HG03039 (cell line): ENCODE measurements at regions not wholly inside any gene's neighbourhood (a gene's known extent, or its start where the extent isn't known, plus 50 kb on each side); places are given as distances from the start of the nearest gene placed in this dataset.
"Not testable (repeated sequence)": the region's sequence is repeated elsewhere in the genome, so short reads cannot be mapped to it uniquely, and the experiment has no call there.

Experiments used
- ATAC-seq: cut with Tn5 transposase; IDR thresholded peaks from one replicate; pipeline ENCODE4 v1.9.1; 2021; ENCODE audit warnings: mild to moderate bottlenecking, moderate library complexity; ENCODE audit not compliant: unreplicated experiment

- no peak for ATAC-seq
Measured at GRCh38 chr3:72174040-72174439, 389.1 kb upstream of the PROK2 start.

GRCh38 chr3:72171946-72172345 is 387.0 kb upstream of the PROK2 start:
- no peak for ATAC-seq

GRCh38 chr3:72171463-72171881 is 386.5 kb upstream of the PROK2 start:
- ATAC-seq, result no peak

GRCh38 chr3:72169561-72170472 is 384.9 kb upstream of the PROK2 start:
- ATAC-seq, result no peak

- ATAC-seq, result no peak
Measured at GRCh38 chr3:72169120-72169519, 384.2 kb upstream of the PROK2 start.

- no peak for ATAC-seq
Measured at GRCh38 chr3:72165808-72166207, 380.9 kb upstream of the PROK2 start.

- ATAC-seq, result no peak
Measured at GRCh38 chr3:72165317-72165716, 380.4 kb upstream of the PROK2 start.

GRCh38 chr3:72164635-72164978 is 379.7 kb upstream of the PROK2 start:
- ATAC-seq, result no peak

- peak; percentile 83 for ATAC-seq
Measured at GRCh38 chr3:72163809-72164634, 379.1 kb upstream of the PROK2 start.

GRCh38 chr3:72162649-72163184 is 377.8 kb upstream of the PROK2 start:
- no peak for ATAC-seq

GRCh38 chr3:72161881-72162595 is 377.1 kb upstream of the PROK2 start:
- ATAC-seq, result no peak

- ATAC-seq, result not testable (repeated sequence)
Measured at GRCh38 chr3:72161285-72161684, 376.3 kb upstream of the PROK2 start.

- ATAC-seq, result no peak
Measured at GRCh38 chr3:72160351-72160750, 375.4 kb upstream of the PROK2 start.

- ATAC-seq, result no peak
Measured at GRCh38 chr3:72159487-72159886, 374.5 kb upstream of the PROK2 start.

- no peak for ATAC-seq
Measured at GRCh38 chr3:72158639-72159326, 373.8 kb upstream of the PROK2 start.

GRCh38 chr3:72157748-72158638 is 373.0 kb upstream of the PROK2 start:
- no peak for ATAC-seq

GRCh38 chr3:72155391-72156064 is 370.6 kb upstream of the PROK2 start:
- no peak for ATAC-seq

GRCh38 chr3:72154391-72155335 is 369.7 kb upstream of the PROK2 start:
- no peak for ATAC-seq
